Stomach (tissue), 8 donors: ENCODE measurements at regions not wholly inside any gene's neighbourhood (a gene's known extent, or its start where the extent isn't known, plus 50 kb on each side); places are given as distances from the start of the nearest gene placed in this dataset.
A peak's percentile ranks its signal among the peaks of the same experiment; 100 is the strongest.

Source experiments
- DNase-seq, 2 donors: peaks; one replicate each; pipeline versions ENCODE4 v3.0.0 to v3.0.0-alpha.2; 2013 to 2019
- H3K27ac ChIP-seq, 5 donors: fragments of 200-600 bp in 4 of 5; sonication (generic) in 4 of 5; one replicate each; pipeline ENCODE4 v1.5.1; 2013 to 2019; ENCODE audit warnings: mild to moderate bottlenecking in 1 of 5, moderate library complexity in 1 of 5
- H3K27me3 ChIP-seq, 3 donors: fragments of 200-600 bp; sonication (generic); one replicate each; pipeline ENCODE4 v1.5.1; 2017 to 2019; ENCODE audit warnings: mixed run types in 1 of 3
- H3K36me3 ChIP-seq, 4 donors: fragments of 200-600 bp; sonication (generic); 1 replicate in 3 of 4; 2 replicates in 1 of 4; pipeline ENCODE4 v1.5.1; 2016 to 2019
- H3K4me1 ChIP-seq, 4 donors: fragments of 200-600 bp; sonication (generic); one replicate each; pipeline ENCODE4 v1.5.1; 2016 to 2019
- H3K4me3 ChIP-seq, 4 donors: fragments of 200-600 bp; sonication (generic) in 3 of 4; one replicate each; pipeline ENCODE4 v1.5.1; 2016 to 2019; ENCODE audit warnings: mild to moderate bottlenecking in 1 of 4
- H3K9me3 ChIP-seq, 4 donors: fragments of 200-600 bp; sonication (generic); one replicate each; pipeline ENCODE4 v1.5.1; 2016 to 2019
- CTCF ChIP-seq, 7 experiments: fragments of 450-650 bp in 4 of 7; fragments of 200-600 bp in 3 of 7; sonication (generic) in 3 of 7; IDR thresholded peaks; one replicate each; pipeline ENCODE4 v1.5.1; 2016 to 2019; ENCODE audit warnings: antibody characterized with exemption in 7 of 7, control low read depth in 2 of 7, mild to moderate bottlenecking in 1 of 7
- EP300 ChIP-seq: sonication (generic); formaldehyde crosslinking; IDR thresholded peaks from one replicate; pipeline ENCODE4 v1.6.1; 2017; ENCODE audit warnings: antibody characterized with exemption
- POLR2A ChIP-seq, 4 donors: fragments of 450-650 bp; IDR thresholded peaks; one replicate each; pipeline ENCODE4 v1.6.1; 2016; ENCODE audit warnings: antibody characterized with exemption in 4 of 4, control low read depth in 2 of 4, mild to moderate bottlenecking in 1 of 4, moderate library complexity in 1 of 4
- POLR2AphosphoS5 ChIP-seq, 3 donors: sonication (generic); formaldehyde crosslinking; IDR thresholded peaks; one replicate each; pipeline ENCODE4 v1.6.1; 2016; ENCODE audit warnings: antibody characterized with exemption in 3 of 3
- WGBS, 5 donors: extraction: QIAGEN DNeasy Blood & Tissue Kit in 3 of 5; methylation state at CpG; one replicate each; pipeline versions ENCODE4 v1.1.5 to v1.1.7; 2013 to 2018; 5-methylcytosine and 5-hydroxymethylcytosine counted together
- intact Hi-C: fragments of 100-400 bp; cut with DNase I; formaldehyde crosslinking; loops from one replicate; pipeline ENCODE4 v1.15.1; 2023; ENCODE audit warnings: low total_unique reads
- donor health status: healthy with polysubstance abuse.
- donor health status: Bipolar disorder and iron deficiency.
- donor health status: healthy.

- intact Hi-C loops = no loop called here
- TF ChIP-seq EP300 (no peak), CTCF (IDR thresholded peaks at IDR 0.05) (no peak), POLR2AphosphoS5 (IDR thresholded peaks at IDR 0.05) (no peak), POLR2A (IDR thresholded peaks at IDR 0.05) (no peak)
- 3 to 10% (median 4%) methylated on average over 31 to 54 of the region's 54 CpGs for WGBS, 5 donors
- H3K4me1 ChIP-seq = peaks cover 15 to 24% (median 20%) of the 10 kb centered on the region in 4 donors
- peaks cover 9 to 82% (median 27%) of the 10 kb centered on the region in 3 donors for H3K27me3 ChIP-seq
- H3K9me3 ChIP-seq = no peaks in the 10 kb centered on the region
- peak overlapping the region; percentile 35 to 50 (median 46) for H3K4me3 ChIP-seq
- peak; percentile 34 to 61 for DNase-seq
- H3K36me3 ChIP-seq = no peaks in the 10 kb centered on the region
- H3K27ac ChIP-seq = peak overlapping the region in 2 of 5 donors; percentile 2 to 43
These were observed 105.3 kb upstream of the E2F8 start for GRCh38 chr11:19345848-19346681.

GRCh38 chr11:19345519-19345847, 104.7 kb upstream of the E2F8 start:
- 0 to 3% (median 1%) methylated on average over 17 to 30 of the region's 30 CpGs for WGBS, 5 donors
- Histone ChIP-seq H3K4me1 (peaks cover 15 to 24% (median 20%) of the 10 kb centered on the region in 4 donors), H3K27me3 (peaks cover 9 to 76% (median 27%) of the 10 kb centered on the region in 3 donors), H3K4me3 (peak overlapping the region; percentile 35 to 50 (median 46)), H3K9me3 (no peaks in the 10 kb centered on the region), H3K36me3 (no peaks in the 10 kb centered on the region), H3K27ac (peak overlapping the region in 2 of 5 donors; percentile 2 to 43)
- TF ChIP-seq CTCF (IDR thresholded peaks at IDR 0.05) = no peak
- TF ChIP-seq POLR2AphosphoS5 (IDR thresholded peaks at IDR 0.05) = no peak
- intact Hi-C loops = no loop called here
- DNase-seq = peak in 1 of 2 donors; percentile 34

- peak overlapping the region; percentile 35 to 50 (median 46) for H3K4me3 ChIP-seq
- H3K36me3 ChIP-seq = no peaks in the 10 kb centered on the region
- intact Hi-C loops = no loop called here
- H3K4me1 ChIP-seq = peaks cover 15 to 24% (median 20%) of the 10 kb centered on the region in 4 donors
- no peak for TF ChIP-seq POLR2A (IDR thresholded peaks at IDR 0.05)
- no peak for TF ChIP-seq POLR2AphosphoS5 (IDR thresholded peaks at IDR 0.05)
- TF ChIP-seq CTCF (IDR thresholded peaks at IDR 0.05) = no peak
- no peak for TF ChIP-seq EP300
- 8 to 13% (median 9%) methylated on average over 29 to 44 of the region's 44 CpGs for WGBS, 5 donors
- H3K9me3 ChIP-seq = no peaks in the 10 kb centered on the region
- DNase-seq = peak; percentile 55 to 76
- peaks cover 9 to 70% (median 27%) of the 10 kb centered on the region in 3 donors for H3K27me3 ChIP-seq
- H3K27ac ChIP-seq = no peak overlapping the region
These were observed 104.1 kb upstream of the E2F8 start for GRCh38 chr11:19344661-19345518.

- peaks cover 15 to 24% (median 20%) of the 10 kb centered on the region in 4 donors for H3K4me1 ChIP-seq
- H3K27me3 ChIP-seq = peaks cover 9 to 48% (median 23%) of the 10 kb centered on the region in 3 donors
- DNase-seq = no peak
- TF ChIP-seq POLR2AphosphoS5 (IDR thresholded peaks at IDR 0.05) (no peak), EP300 (no peak), CTCF (IDR thresholded peaks at IDR 0.05) (no peak), POLR2A (IDR thresholded peaks at IDR 0.05) (no peak)
- no peak overlapping the region for H3K27ac ChIP-seq
- intact Hi-C loops = no loop called here
- H3K36me3 ChIP-seq = no peaks in the 10 kb centered on the region
- no peaks in the 10 kb centered on the region for H3K9me3 ChIP-seq
- H3K4me3 ChIP-seq = no peak overlapping the region
- 39 to 67% (median 41%) methylated on average over 1 of the region's 1 CpG for WGBS, 5 donors
These were observed 101.3 kb upstream of the E2F8 start for GRCh38 chr11:19342036-19342435.
